Endothelial cell of umbilical vein (primary cell): ENCODE measurements at regions not wholly inside any gene's neighbourhood (a gene's known extent, or its start where the extent isn't known, plus 50 kb on each side); places are given as distances from the start of the nearest gene placed in this dataset.

Experiments used
- BruUV-seq: library from RNA; stranded (reverse); fragments of 400-500 nt; replicated peaks from 2 replicates; lab custom pipeline; 2021; lab: Mats Ljungman, UMichigan
- CTCF ChIA-PET: fragments of 300-600, 350-600 bp; sonication (Branson Sonifier 250); formaldehyde crosslinking; loops from one replicate; lab custom pipeline; 2021; ENCODE audit warnings: antibody characterized with exemption, inconsistent platforms; lab: Charles Lee
- POLR2A ChIA-PET: fragments of 300-600, 350-600 bp; sonication (Branson Sonifier 250); formaldehyde crosslinking; loops from one replicate; lab custom pipeline; 2021; ENCODE audit warnings: antibody characterized with exemption, inconsistent platforms; lab: Charles Lee
- DNase-seq: peaks from one replicate; pipeline ENCODE4 v3.0.0-alpha.2; 2011; ENCODE audit warnings: low read depth, low spot score
- FAIRE-seq: peaks from 2 replicates; lab custom pipeline; 2011; peaks lifted over from hg19 to GRCh38; lab: Jason Lieb, UNC
- H2AFZ ChIP-seq: 2 replicates; pipeline ENCODE4 v1.6.0; 2012; ENCODE audit warnings: low read depth, low read length, control low read depth, inconsistent platforms
- H3K27ac ChIP-seq: 2 replicates; pipeline ENCODE4 v1.5.1; 2011; ENCODE audit warnings: low read depth, mild to moderate bottlenecking, control low read depth, low read length, moderate library complexity; ENCODE audit not compliant: insufficient read depth
- H3K27me3 ChIP-seq, 2 experiments: 2 replicates each; pipeline versions ENCODE4 v1.6.0 to v1.6.1; 2011; ENCODE audit warnings: low read length in 2 of 2, mixed read lengths in 1 of 2; ENCODE audit not compliant: control insufficient read depth in 2 of 2, insufficient read depth in 2 of 2
- H3K36me3 ChIP-seq, 2 experiments: 2 replicates in 1 of 2; 3 replicates in 1 of 2; pipeline ENCODE4 v1.5.1; 2011; ENCODE audit warnings: low read length in 2 of 2, mild to moderate bottlenecking in 1 of 2, moderate library complexity in 1 of 2; ENCODE audit not compliant: control insufficient read depth in 2 of 2, insufficient read depth in 2 of 2; ENCODE audit errors: extremely low read depth in 1 of 2
- H3K4me1 ChIP-seq: 3 replicates; pipeline ENCODE4 v1.5.1; 2011; ENCODE audit warnings: mild to moderate bottlenecking, low read length; ENCODE audit not compliant: control insufficient read depth, insufficient read depth; ENCODE audit errors: extremely low read depth
- H3K4me2 ChIP-seq: 2 replicates; pipeline ENCODE4 v1.6.1; 2011; ENCODE audit warnings: low read length, control low read depth, mixed read lengths; ENCODE audit not compliant: insufficient read depth
- H3K4me3 ChIP-seq, 3 experiments: fragments of 200-600 bp in 1 of 3; sonication (generic), shearing (Covaris generic) in 1 of 3; replicated peaks in 1 of 3; 2 replicates each; pipeline ENCODE4 v1.5.1; 2011 to 2016; ENCODE audit warnings: control low read depth in 3 of 3, low read length in 3 of 3, mild to moderate bottlenecking in 2 of 3, inconsistent platforms in 1 of 3, low read depth in 1 of 3, moderate library complexity in 1 of 3; ENCODE audit not compliant: insufficient read depth in 1 of 3
- H3K79me2 ChIP-seq: 2 replicates; pipeline ENCODE4 v1.6.0; 2012; ENCODE audit warnings: low read length, inconsistent platforms; ENCODE audit not compliant: control insufficient read depth, insufficient read depth
- H3K9ac ChIP-seq: replicated peaks from 2 replicates; pipeline ENCODE3; 2011; ENCODE audit warnings: low read length, control low read depth; ENCODE audit not compliant: insufficient read depth; ENCODE audit errors: extremely low read depth
- H3K9me1 ChIP-seq: replicated peaks from 3 replicates; pipeline ENCODE4 v1.6.0; 2011; ENCODE audit warnings: mild to moderate bottlenecking, low read length; ENCODE audit not compliant: control insufficient read depth, insufficient read depth; ENCODE audit errors: extremely low read depth
- H3K9me3 ChIP-seq: replicated peaks from 2 replicates; pipeline ENCODE4 v1.5.1; 2012; ENCODE audit warnings: low read length, inconsistent platforms; ENCODE audit not compliant: control insufficient read depth, insufficient read depth
- H4K20me1 ChIP-seq: replicated peaks from 2 replicates; pipeline ENCODE3; 2011; ENCODE audit warnings: mild to moderate bottlenecking, low read length; ENCODE audit not compliant: control insufficient read depth, insufficient read depth; ENCODE audit errors: extremely low read depth
- EZH2 ChIP-seq: IDR thresholded peaks from 2 replicates; pipeline ENCODE4 v1.6.1; 2012; ENCODE audit warnings: borderline replicate concordance, low read depth, mild to moderate bottlenecking, moderate library complexity, low read length, inconsistent platforms; ENCODE audit not compliant: severe bottlenecking
- FOS ChIP-seq: IDR thresholded peaks from 2 replicates; pipeline ENCODE4 v1.6.1; 2011; ENCODE audit warnings: mild to moderate bottlenecking, low read length, moderate library complexity, borderline replicate concordance; ENCODE audit not compliant: insufficient read depth
- GATA2 ChIP-seq: IDR thresholded peaks from 2 replicates; pipeline ENCODE4 v1.7.0; 2011; ENCODE audit warnings: low read depth, mild to moderate bottlenecking, moderate library complexity, mixed read lengths, low read length; ENCODE audit not compliant: insufficient read length, insufficient read depth
- JUN ChIP-seq: IDR thresholded peaks from 2 replicates; pipeline ENCODE4 v1.6.1; 2011; ENCODE audit warnings: borderline replicate concordance, low read depth; ENCODE audit not compliant: insufficient read length, insufficient read depth
- MYC ChIP-seq: IDR thresholded peaks from one replicate; pipeline ENCODE4 v1.6.1; 2011; ENCODE audit warnings: mild to moderate bottlenecking, low read depth, low read length
- POLR2A ChIP-seq: IDR thresholded peaks from 2 replicates; pipeline ENCODE4 v1.6.1; 2012; ENCODE audit warnings: low read depth, mild to moderate bottlenecking, control low read depth, low read length
- POLR2AphosphoS5 ChIP-seq: IDR thresholded peaks from 2 replicates; pipeline ENCODE4 v1.6.1; 2012; ENCODE audit warnings: low read depth, mild to moderate bottlenecking, control low read depth, low read length, moderate library complexity; ENCODE audit not compliant: insufficient read depth
- dilution Hi-C: fragments of 300-500 bp; cut with MboI; formaldehyde crosslinking; loops from one replicate; pipeline ENCODE4 v1.15.0; 2019; ENCODE audit warnings: low sequenced_read_pairs; ENCODE audit not compliant: extremely low pct_ligation_motif_present
- intact Hi-C: fragments of 100-400 bp; cut with micrococcal nuclease; formaldehyde crosslinking; loops from one replicate; pipeline ENCODE4 v1.10.0; 2022
- TF ChIP-seq, protein P1 (sequence below), 2 donors: IDR thresholded peaks; 1 replicate in 1 of 2; 2 replicates in 1 of 2; pipeline ENCODE4 v1.5.1; 2011; ENCODE audit warnings: low read length in 2 of 2, mild to moderate bottlenecking in 2 of 2, moderate library complexity in 2 of 2, control low read depth in 1 of 2, inconsistent platforms in 1 of 2, low read depth in 1 of 2; ENCODE audit not compliant: insufficient read depth in 1 of 2; ENCODE audit errors: extremely low read depth in 1 of 2
- TF ChIP-seq, protein P2 (sequence below): IDR thresholded peaks from 2 replicates; pipeline ENCODE4 v1.6.1; 2011; ENCODE audit not compliant: insufficient read depth, insufficient read length

DNA sequence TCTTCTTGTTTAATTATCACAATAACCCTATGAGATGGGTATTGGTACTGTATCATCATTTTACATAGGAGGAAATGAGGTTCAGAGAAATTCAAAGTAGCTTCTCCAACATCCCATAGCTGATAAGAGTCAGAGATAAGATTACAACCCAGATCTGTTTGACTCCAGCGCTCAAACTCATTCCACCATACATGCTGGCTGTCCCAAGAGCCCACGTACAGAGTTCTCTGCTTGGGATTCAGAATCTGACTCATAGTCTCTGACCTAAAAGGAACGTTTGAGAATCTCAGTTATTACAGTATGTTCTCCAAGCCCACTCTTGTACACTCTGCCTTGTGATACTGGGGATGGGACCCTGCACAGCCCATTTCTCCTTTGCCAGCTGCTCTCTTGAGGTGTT lies 90.2 kb downstream of the TMEM215 start:
- DNase-seq (no peak), FAIRE-seq (no peak)
- Histone ChIP-seq H3K4me3 (no peak overlapping the region), H3K79me2 (no peaks in the 10 kb centered on the region), H3K9me3 (no peaks in the 10 kb centered on the region), H3K9ac (no peak overlapping the region), H3K27me3 (peaks cover 2% of the 10 kb centered on the region in 2 experiments), H3K27ac (no peak overlapping the region), H2AFZ (no peak overlapping the region), H3K4me1 (no peaks in the 10 kb centered on the region), H4K20me1 (no peaks in the 10 kb centered on the region), H3K4me2 (no peak overlapping the region), H3K36me3 (no peaks in the 10 kb centered on the region), H3K9me1 (no peaks in the 10 kb centered on the region)
- POLR2A ChIA-PET: no interaction called here
- intact Hi-C loops (no loop called here), dilution Hi-C loops (no loop called here)
- TF ChIP-seq MYC (no peak), FOS (no peak), POLR2AphosphoS5 (no peak), EZH2 (no peak), GATA2 (no peak), JUN (no peak), POLR2A (no peak)
- TF ChIP-seq, protein P1, sequence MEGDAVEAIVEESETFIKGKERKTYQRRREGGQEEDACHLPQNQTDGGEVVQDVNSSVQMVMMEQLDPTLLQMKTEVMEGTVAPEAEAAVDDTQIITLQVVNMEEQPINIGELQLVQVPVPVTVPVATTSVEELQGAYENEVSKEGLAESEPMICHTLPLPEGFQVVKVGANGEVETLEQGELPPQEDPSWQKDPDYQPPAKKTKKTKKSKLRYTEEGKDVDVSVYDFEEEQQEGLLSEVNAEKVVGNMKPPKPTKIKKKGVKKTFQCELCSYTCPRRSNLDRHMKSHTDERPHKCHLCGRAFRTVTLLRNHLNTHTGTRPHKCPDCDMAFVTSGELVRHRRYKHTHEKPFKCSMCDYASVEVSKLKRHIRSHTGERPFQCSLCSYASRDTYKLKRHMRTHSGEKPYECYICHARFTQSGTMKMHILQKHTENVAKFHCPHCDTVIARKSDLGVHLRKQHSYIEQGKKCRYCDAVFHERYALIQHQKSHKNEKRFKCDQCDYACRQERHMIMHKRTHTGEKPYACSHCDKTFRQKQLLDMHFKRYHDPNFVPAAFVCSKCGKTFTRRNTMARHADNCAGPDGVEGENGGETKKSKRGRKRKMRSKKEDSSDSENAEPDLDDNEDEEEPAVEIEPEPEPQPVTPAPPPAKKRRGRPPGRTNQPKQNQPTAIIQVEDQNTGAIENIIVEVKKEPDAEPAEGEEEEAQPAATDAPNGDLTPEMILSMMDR (IDR thresholded peaks at IDR 0.05; ENCODE audit: extremely low read depth in 1 of 2, insufficient read depth in 1 of 2, low read depth in 1 of 2, low read length in 2 of 2): no peak
- TF ChIP-seq, protein P2, sequence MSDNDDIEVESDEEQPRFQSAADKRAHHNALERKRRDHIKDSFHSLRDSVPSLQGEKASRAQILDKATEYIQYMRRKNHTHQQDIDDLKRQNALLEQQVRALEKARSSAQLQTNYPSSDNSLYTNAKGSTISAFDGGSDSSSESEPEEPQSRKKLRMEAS: no peak
- CTCF ChIA-PET: interaction anchor here (1.2 kb wide), 1 partner anchor 13 kb away, joined by 3 read pairs; no protein-coding TSS in a partner anchor
- BruUV-seq: no TSS peak
